GM23338 (cell line): ENCODE measurements at regions not wholly inside any gene's neighbourhood (a gene's known extent, or its start where the extent isn't known, plus 50 kb on each side); places are given as distances from the start of the nearest gene placed in this dataset.

Source experiments
- ATAC-seq: fragments of 200-7000 bp; cut with Tn5 transposase; 3 replicates; pipeline ENCODE4 v1.9.1; 2020
- DNase-seq: peaks from one replicate; pipeline ENCODE4 v3.0.0-alpha.2; 2015; ENCODE audit warnings: low spot score
- H2AFZ ChIP-seq: fragments of 200-600 bp; sonication (generic); 2 replicates; pipeline ENCODE4 v1.8.0; 2016; ENCODE audit warnings: antibody characterized with exemption, mild to moderate bottlenecking, moderate library complexity
- H3F3A ChIP-seq: fragments of 200-600 bp; sonication (generic); replicated peaks from 2 replicates; pipeline ENCODE4 v1.8.0; 2017; ENCODE audit warnings: antibody characterized with exemption, mixed run types, low read depth
- H3K27ac ChIP-seq: fragments of 200-600 bp; sonication (generic); 2 replicates; pipeline ENCODE4 v1.6.1; 2016; ENCODE audit warnings: low read depth
- H3K27me3 ChIP-seq: fragments of 200-600 bp; sonication (generic); 2 replicates; pipeline ENCODE4 v1.8.0; 2016; ENCODE audit warnings: mild to moderate bottlenecking, mixed run types, moderate library complexity; ENCODE audit not compliant: insufficient read depth
- H3K36me3 ChIP-seq: fragments of 200-600 bp; sonication (generic); 2 replicates; pipeline ENCODE4 v1.8.0; 2016; ENCODE audit warnings: mild to moderate bottlenecking; ENCODE audit not compliant: insufficient read depth
- H3K4me1 ChIP-seq: fragments of 200-600 bp; sonication (generic); 2 replicates; pipeline ENCODE4 v1.8.0; 2016; ENCODE audit warnings: mild to moderate bottlenecking, moderate library complexity; ENCODE audit not compliant: insufficient read depth
- H3K4me2 ChIP-seq: fragments of 200-600 bp; sonication (generic); 2 replicates; pipeline ENCODE4 v1.7.1; 2017; ENCODE audit warnings: mixed run types
- H3K4me3 ChIP-seq: fragments of 200-600 bp; sonication (generic); 2 replicates; pipeline ENCODE4 v1.6.1; 2016; ENCODE audit warnings: mixed run types
- H3K79me2 ChIP-seq: fragments of 200-600 bp; sonication (generic); replicated peaks from 2 replicates; pipeline ENCODE4 v1.8.0; 2017; ENCODE audit warnings: mild to moderate bottlenecking; ENCODE audit not compliant: insufficient read depth
- H3K9me2 ChIP-seq: fragments of 200-600 bp; sonication (generic); 2 replicates; pipeline ENCODE4 v1.8.0; 2017; ENCODE audit not compliant: insufficient read depth
- H4K20me1 ChIP-seq: fragments of 200-600 bp; sonication (generic); replicated peaks from 2 replicates; pipeline ENCODE4 v1.8.0; 2017; ENCODE audit warnings: mild to moderate bottlenecking; ENCODE audit not compliant: insufficient read depth
- H3K27ac Mint-ChIP-seq: 2 replicates; pipeline ENCODE4 v1.8.0; 2020; ENCODE audit warnings: inconsistent platforms, mild to moderate bottlenecking, moderate library complexity, mixed read lengths
- H3K27me3 Mint-ChIP-seq: 3 replicates; pipeline ENCODE4 v1.8.0; 2022; ENCODE audit warnings: low read depth, mild to moderate bottlenecking, moderate library complexity, mixed read lengths, inconsistent platforms; ENCODE audit not compliant: insufficient read depth, poor library complexity
- H3K36me3 Mint-ChIP-seq: 3 replicates; pipeline ENCODE4 v1.8.0; 2021; ENCODE audit warnings: low read depth, mild to moderate bottlenecking, inconsistent platforms, moderate library complexity, mixed read lengths
- H3K4me1 Mint-ChIP-seq: 3 replicates; pipeline ENCODE4 v1.8.0; 2020; ENCODE audit warnings: mild to moderate bottlenecking, inconsistent platforms, mixed read lengths
- H3K4me3 Mint-ChIP-seq: 3 replicates; pipeline ENCODE4 v1.8.0; 2021; ENCODE audit warnings: moderate library complexity, mild to moderate bottlenecking, inconsistent platforms, mixed read lengths
- H3K9me3 Mint-ChIP-seq: 3 replicates; pipeline ENCODE4 v1.8.0; 2020; ENCODE audit warnings: moderate library complexity, mild to moderate bottlenecking, inconsistent platforms, mixed read lengths
- CREB1 ChIP-seq: fragments of 250-450 bp; sonication (Bioruptor Pico); IDR thresholded peaks from 2 replicates; pipeline ENCODE4 v1.5.0; 2020; ENCODE audit warnings: low read depth, mild to moderate bottlenecking, moderate library complexity
- CTCF ChIP-seq, 2 experiments: fragments of 200-600 bp in 1 of 2; sonication (generic) in 1 of 2; conservative IDR thresholded peaks; 2 replicates each; pipeline versions ENCODE4 v1.5.1 to v1.6.1; 2016 to 2017; ENCODE audit warnings: antibody characterized with exemption in 2 of 2, low read depth in 2 of 2, mild to moderate bottlenecking in 2 of 2, moderate library complexity in 1 of 2
- ETS1 ChIP-seq: IDR thresholded peaks from 2 replicates; pipeline ENCODE4 v1.6.1; 2016; ENCODE audit warnings: antibody characterized with exemption
- EZH2 ChIP-seq: fragments of 200-600 bp; sonication (generic); IDR thresholded peaks from one replicate; pipeline ENCODE4 v1.8.0; 2017; ENCODE audit warnings: antibody characterized with exemption, mild to moderate bottlenecking, low read depth; ENCODE audit not compliant: unreplicated experiment
- EZH2phosphoT487 ChIP-seq: fragments of 200-600 bp; sonication (generic); IDR thresholded peaks from one replicate; pipeline ENCODE4 v1.8.1; 2018; ENCODE audit warnings: antibody characterized with exemption; ENCODE audit not compliant: unreplicated experiment
- JUNB ChIP-seq: IDR thresholded peaks from one replicate; pipeline ENCODE4 v1.6.1; 2016; ENCODE audit warnings: antibody characterized with exemption; ENCODE audit not compliant: unreplicated experiment
- NANOG ChIP-seq: IDR thresholded peaks from 2 replicates; pipeline ENCODE4 v1.6.1; 2016; ENCODE audit warnings: antibody characterized with exemption, borderline replicate concordance
- POLR2AphosphoS5 ChIP-seq: IDR thresholded peaks from 2 replicates; pipeline ENCODE4 v1.6.1; 2016; ENCODE audit warnings: antibody characterized with exemption, low read depth
- REST ChIP-seq: IDR thresholded peaks from one replicate; pipeline ENCODE4 v1.6.1; 2018; ENCODE audit warnings: antibody characterized with exemption; ENCODE audit not compliant: unreplicated experiment
- STAT1 ChIP-seq: IDR thresholded peaks from one replicate; pipeline ENCODE4 v1.6.1; 2016; ENCODE audit warnings: antibody characterized with exemption; ENCODE audit not compliant: unreplicated experiment
- ZNF114 ChIP-seq: fragments of 250-450 bp; sonication (Bioruptor Pico); IDR thresholded peaks from 2 replicates; pipeline ENCODE4 v1.5.0; 2020; ENCODE audit warnings: mild to moderate bottlenecking, moderate library complexity
- ZNF331 ChIP-seq: fragments of 250-450 bp; sonication (Bioruptor Pico); IDR thresholded peaks from 2 replicates; pipeline ENCODE4 v1.5.0; 2020; ENCODE audit warnings: low read depth, mild to moderate bottlenecking, moderate library complexity
- ZNF462 ChIP-seq: fragments of 250-450 bp; sonication (Bioruptor Pico); IDR thresholded peaks from 2 replicates; pipeline ENCODE4 v1.5.0; 2020; ENCODE audit warnings: mild to moderate bottlenecking, moderate library complexity

- Mint-ChIP-seq H3K4me1 (peaks cover 19% of the 10 kb centered on the region; the same call in 2 of the 3 replicates), H3K4me3 (no peak overlapping the region), H3K36me3 (no peaks in the 10 kb centered on the region), H3K27ac (no peak overlapping the region), H3K27me3 (peaks cover 5% of the 10 kb centered on the region), H3K9me3 (no peaks in the 10 kb centered on the region; the same call in 2 of the 3 replicates)
- Histone ChIP-seq H3K36me3 (no peaks in the 10 kb centered on the region), H4K20me1 (no peaks in the 10 kb centered on the region), H3K9me2 (no peaks in the 10 kb centered on the region), H3K27me3 (no peaks in the 10 kb centered on the region), H3K27ac (no peak overlapping the region), H3F3A (no peaks in the 10 kb centered on the region), H3K4me1 (peaks cover 7% of the 10 kb centered on the region; the same call in 1 of the 2 replicates), H3K4me2 (no peak overlapping the region), H2AFZ (no peak overlapping the region), H3K4me3 (no peak overlapping the region), H3K79me2 (no peaks in the 10 kb centered on the region)
- TF ChIP-seq ZNF114 (CRISPR knock-in tag) (no peak), REST (no peak), ETS1 (no peak), STAT1 (no peak), CTCF (conservative IDR thresholded peaks at IDR 0.05; ENCODE audit: low read depth in 2 of 2) (no peak), ZNF331 (no peak), EZH2phosphoT487 (no peak), NANOG (no peak), POLR2AphosphoS5 (no peak), ZNF462 (CRISPR knock-in tag) (no peak), EZH2 (no peak), JUNB (no peak), CREB1 (no peak)
- no peak for ATAC-seq
- DNase-seq = no peak
Observed at GRCh38 chr2:219692521-219692920, 65.1 kb downstream of the SLC4A3 start.
